GM18511 (cell line): ENCODE measurements at regions not wholly inside any gene's neighbourhood (a gene's known extent, or its start where the extent isn't known, plus 50 kb on each side); places are given as distances from the start of the nearest gene placed in this dataset.

Experiments
- ATAC-seq: cut with Tn5 transposase; IDR thresholded peaks from one replicate; pipeline ENCODE4 v1.9.1; 2021; ENCODE audit warnings: mild to moderate bottlenecking, moderate library complexity; ENCODE audit not compliant: unreplicated experiment

DNA sequence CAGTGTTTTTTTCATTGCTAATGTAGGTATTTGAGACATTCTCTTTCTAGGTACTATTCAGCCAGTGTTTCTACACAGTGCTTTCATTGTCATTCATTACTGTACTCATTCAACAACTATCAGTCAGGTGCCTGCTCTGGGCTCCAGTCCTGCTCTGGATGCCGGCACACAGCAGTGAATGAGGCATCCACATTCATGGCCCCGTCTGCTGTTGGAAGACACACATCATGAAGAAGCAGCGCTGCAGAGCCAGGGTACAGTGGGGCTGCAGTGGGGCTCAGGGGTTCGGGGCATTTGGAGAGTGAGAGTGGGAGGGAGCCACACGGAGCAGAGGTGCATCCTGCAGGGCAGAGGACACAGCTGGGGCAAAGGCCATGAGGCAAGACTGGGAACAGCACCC, 737.2 kb upstream of the RAB6C start:
- no peak for ATAC-seq

DNA sequence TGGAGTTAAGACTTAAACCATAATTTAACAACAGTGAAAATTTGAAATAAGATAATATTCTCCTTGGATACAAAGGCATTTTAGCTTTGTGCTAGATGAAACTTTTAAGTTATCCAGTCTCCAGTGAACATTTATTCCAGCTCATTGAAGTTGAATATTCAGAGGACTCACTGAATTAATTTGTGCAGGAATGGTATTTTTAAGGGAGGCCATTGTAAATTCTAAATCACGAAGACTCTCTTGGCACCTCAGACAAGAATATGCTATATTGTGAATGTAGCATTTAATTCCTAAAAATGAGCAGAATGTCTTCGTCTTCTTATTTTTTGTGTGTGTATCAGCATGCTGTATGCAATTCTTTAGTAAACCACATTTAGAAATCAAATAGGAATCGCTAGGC, 731.7 kb upstream of the RAB6C start:
- ATAC-seq: no peak

DNA sequence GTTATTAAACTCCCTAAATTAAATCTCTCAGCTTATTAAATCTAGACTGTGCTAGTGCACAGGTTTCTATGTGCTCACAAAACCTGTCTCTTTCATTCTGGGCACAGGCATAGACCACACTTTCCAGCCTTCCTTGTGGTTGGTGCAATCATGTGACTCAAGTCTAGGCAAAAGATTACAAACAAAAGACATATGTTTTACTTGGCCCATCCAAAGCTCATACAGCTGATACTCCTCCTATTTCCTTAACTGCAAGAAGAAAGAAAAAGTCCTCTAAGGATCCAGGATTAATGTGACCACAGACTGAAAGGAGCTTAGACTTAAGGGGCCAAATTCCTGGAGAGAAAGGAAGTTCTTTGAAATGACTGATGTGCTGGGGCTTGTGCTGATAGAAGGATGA, 731.3 kb upstream of the RAB6C start:
- ATAC-seq: no peak

DNA sequence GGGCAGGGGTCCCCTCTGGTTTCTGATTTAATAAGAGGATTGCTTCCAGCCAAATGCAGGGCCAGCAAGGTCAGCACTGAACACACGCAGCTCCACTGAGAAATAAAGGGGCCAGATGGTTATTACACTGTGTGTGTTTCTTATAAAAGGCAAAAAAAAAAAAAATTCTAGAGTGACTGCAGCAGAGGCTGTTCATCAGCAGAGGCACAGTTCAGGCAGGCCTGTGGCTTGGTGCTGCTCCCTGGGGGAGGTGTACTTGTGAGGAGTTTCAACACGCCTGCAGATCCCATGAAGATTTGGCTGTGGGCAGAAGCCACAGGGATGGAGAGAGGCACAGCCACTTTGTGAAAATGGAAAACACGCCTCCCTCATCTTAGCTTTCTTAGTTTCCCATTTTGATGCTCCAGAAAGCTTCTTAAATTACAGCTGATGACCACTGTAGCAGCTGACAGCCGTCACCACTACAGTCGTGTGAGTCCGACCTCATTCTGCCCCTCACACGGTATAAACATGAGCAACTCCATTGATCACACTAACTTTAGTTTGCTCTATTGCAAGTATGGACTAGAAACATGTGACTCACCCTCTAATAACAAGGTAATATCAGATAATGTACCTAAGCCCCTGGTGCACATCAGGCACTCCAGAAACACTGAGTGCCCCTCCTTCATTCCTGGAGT, 726.5 kb upstream of the RAB6C start:
- no peak for ATAC-seq

DNA sequence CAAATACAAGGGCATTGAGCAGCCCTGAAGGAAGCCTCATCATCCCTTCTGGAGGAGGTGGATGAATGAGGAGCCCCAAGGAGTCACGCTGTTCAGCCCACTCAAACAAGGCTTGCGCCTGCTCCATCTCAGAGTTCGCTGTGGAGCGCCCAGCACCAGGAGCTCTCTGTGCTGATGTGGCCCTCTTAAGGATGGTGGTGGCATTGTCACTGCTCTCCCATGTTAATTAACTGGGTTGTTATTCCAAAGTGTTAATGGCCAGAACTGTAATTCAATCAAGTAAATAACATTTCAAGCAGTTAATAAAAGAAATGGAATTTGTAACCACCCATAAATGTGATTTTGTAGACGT, 726.0 kb upstream of the RAB6C start:
- no peak for ATAC-seq

DNA sequence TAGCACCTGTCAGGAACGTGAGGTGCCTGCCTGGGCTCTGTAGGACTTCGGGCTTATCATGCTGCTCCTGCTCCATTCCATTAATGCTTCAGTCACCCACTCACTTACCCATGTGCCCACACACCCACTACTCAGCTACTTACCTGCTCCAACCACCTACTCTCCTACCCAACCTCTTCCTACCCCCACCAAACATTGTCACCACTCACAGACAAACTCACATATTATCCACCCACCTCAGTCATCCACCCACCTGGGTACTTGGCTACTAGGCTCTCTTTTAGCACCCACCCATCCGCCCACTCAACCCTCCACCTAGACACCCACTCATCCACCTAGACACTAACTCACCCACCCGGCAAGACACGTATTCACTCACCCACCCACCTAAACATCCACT, 724.7 kb upstream of the RAB6C start:
- no peak for ATAC-seq

DNA sequence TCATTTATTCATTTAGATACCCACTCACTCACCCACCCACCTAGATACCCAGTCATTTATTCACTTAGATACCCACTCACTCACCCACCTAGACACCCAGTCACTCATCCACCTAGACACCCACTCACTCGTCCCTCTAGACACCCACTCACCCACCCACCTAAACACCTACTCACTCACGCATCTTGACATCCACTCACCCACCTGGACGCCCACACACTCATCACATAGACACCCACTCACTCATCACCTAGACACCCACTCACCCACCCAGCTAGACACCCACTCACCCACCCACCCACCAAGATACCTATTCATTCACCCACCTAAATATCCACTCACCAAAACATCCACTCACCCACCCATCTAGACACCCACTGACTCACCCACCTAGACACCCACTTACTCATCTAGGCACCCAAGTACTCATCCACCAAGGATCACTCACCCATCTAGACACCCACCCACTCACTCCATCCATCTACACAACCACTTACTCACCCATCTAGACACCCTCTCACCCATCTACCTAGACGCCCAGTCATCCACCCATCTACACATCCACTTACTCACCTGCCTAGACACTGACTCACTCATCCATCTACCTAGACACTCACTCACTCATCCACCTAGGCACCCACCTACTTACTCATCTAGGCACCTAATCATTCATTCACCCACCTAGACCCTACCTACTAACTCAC, 723.7 kb upstream of the RAB6C start:
- no peak for ATAC-seq

DNA sequence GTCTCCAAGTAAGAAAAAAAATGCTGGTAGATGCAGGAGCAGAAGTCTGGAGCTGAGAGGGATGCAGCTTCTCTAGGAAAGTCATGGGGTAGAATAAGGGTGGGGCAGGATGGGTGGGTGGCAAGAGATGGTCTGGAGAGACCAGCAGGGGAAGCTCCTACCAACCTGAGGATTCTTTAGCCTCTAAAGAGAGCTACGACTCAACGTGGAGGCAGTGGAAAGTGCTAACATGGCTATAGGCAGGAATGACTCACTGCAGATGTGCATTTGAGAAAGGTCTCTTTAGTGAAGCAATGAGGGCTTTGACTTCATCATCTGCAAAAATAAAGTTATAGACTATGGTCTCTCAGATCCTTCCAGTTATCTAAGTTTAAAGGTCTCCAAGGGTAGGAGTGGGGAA, 722.8 kb upstream of the RAB6C start:
- no peak for ATAC-seq

DNA sequence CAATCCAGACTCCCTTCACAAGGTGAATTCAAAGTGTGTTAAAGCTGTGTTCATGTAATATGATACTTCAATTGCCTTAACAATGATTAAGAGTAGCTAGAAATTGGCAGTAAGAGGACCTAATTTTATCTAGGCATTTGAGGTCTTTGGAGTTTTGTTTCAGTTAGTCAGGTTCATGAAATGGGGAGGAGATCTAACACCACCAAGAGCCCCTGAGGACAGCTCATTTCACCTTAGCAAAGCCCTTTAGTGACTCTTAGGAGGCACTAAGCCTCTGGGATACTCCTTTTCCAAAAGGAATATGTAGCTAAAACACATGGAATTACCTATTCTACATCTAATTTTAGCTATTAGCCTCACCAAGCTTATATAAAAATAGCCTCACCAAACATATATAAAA, 716.5 kb upstream of the RAB6C start:
- ATAC-seq: no peak

DNA sequence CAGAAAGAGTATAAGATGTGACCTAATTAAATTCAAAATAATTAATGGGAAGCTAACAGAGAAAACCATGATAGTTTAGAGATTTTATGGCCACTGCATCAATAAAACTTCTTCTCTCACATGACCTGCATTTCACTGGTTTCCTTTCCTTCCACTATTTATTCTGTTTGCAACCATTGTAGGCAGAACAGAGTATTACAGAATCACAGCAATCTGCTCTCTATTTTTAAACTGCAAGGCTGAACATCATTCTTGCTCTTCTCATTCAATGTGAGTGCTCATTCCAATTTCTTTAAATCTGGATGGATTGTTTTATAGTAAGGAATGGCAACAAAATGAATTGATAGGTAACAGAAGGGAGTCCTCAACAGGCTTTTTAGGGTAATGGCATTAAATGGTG, 715.5 kb upstream of the RAB6C start:
- ATAC-seq: no peak

DNA sequence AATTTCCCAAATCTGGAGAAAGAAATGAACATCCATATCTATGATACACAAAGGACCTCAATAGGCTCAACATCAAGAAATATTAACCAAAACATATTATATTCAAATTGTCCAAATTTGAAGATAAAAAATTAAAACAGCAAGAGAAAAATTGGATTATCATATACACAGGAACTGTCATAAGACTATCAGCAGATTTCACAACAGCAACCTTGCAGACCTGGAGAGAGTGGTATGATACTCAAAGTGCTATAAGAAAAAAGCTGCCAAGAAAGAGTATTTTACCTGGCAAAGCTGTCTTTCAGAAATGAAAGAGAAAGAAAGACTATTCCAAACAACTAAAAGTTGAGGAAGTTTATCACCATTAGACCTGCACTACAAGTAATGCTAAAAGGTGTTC, 711.9 kb upstream of the RAB6C start:
- ATAC-seq: no peak

DNA sequence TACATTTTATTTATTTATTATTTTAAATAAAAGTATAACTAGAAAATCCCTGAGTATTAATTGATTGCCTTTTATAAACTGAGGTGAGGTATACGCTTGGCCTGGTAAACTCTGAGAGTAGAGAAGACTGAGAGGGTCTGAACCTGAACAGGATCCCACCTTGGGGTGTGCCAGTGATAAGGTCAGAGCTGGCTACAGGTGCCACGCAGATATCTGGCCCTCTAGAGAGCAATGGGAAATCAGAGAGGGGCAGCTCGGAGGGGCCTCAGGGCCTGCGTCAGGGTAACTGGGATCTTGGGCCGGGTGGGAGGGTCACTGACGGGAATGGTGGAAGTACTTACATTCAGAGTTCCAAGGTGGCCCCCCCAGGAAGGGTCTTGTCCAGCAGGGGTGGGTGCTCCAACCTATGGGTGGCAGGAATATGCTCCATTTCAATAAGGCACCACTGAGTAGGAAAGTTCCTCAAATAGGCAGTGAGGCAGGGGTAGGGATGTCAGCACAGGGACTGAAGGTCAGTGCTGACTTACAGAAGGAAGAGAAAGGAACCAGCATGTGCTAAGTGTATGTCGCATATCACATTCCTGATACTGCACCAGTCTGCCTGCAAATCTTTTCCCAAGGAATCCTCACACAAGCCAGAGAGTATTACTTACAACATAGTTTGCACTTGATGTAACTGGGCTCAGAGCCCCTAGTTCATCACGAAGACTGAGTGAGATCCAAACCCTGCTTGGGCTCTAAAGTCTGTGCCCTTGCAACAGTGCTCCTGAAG, 706.0 kb upstream of the RAB6C start:
- ATAC-seq: no peak

DNA sequence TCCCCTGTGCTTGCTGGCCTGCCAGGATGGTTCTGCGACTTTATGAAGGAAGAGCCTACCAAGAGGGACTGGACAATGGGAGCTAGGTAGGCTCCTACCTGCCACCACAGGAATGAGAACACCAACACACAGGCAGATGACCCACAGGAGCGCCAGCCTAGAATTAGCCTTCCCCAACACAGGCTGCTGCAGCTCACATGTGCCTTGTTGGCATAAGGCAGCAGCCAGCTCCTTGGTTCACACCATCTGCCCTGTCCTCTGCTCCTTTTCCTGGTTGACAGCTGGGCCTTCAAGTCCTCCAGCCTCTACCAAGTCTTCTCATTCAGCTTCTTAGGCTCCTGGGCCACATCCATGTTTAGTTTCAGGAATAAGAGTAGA, 705.4 kb upstream of the RAB6C start:
- no peak for ATAC-seq

DNA sequence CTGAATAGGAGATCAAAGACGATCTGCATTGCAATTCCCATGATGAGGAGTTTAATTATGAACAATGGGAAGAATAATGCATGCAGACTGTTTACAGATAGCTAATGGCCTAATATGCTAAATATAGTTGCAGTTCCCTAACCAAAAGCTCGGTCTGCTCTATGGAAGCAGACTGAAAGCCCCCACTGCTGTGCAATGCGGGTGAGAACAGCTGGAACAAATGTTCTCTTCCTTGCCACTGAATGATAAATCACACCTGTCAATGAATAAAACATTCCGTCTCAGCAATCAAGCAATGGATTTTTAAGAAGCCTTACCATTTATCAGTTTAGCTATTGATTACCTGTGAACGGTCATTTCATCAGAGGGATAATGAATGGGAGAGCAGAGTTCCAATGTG, 704.5 kb upstream of the RAB6C start:
- ATAC-seq: no peak

DNA sequence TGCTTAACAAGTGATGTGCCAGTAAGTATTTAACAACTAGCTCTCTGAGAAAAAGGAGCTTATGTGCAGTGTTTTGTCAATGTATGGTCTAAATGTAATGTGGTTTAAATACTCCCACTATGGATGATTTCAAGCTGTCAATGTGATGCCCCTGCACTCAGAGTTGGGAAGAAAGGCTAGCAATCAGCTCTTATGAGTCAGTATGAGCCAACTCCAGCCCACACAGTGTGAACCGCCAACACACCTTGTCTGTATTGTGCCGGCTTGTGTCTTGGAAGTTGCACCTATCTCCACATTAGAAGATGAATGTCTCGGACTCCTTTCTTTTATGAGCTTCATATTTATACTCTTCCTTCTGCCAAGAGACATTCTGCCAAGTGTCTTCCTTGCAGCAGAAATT, 703.8 kb upstream of the RAB6C start:
- ATAC-seq: no peak

DNA sequence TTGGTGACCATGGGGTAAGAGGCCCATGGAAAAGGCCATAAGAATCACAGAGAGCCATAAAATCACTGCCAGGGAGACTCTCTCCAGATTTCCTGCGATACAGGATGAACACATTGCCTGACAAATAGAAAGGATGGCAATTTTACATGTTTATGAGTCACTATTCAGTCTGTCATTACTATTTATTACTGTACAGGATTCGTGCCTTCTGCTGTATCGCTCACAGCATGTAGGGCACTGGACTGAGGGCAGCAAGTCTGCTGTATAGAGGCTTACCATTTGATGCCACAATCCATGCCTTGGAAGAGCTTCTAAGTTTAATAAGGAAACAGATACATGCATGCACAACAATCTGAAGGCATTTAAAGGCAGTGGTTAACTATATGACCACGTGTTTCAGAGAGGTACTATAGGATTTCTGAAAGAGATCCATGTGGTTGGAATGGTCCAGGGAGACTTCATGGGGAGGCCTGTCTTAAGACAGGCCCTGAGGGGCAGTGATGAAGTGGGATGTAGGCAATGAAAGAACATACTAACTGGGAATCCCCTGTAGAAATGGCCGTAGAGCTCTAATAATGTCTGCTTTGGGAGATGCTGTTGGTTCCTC, 702.4 kb upstream of the RAB6C start:
- no peak for ATAC-seq

DNA sequence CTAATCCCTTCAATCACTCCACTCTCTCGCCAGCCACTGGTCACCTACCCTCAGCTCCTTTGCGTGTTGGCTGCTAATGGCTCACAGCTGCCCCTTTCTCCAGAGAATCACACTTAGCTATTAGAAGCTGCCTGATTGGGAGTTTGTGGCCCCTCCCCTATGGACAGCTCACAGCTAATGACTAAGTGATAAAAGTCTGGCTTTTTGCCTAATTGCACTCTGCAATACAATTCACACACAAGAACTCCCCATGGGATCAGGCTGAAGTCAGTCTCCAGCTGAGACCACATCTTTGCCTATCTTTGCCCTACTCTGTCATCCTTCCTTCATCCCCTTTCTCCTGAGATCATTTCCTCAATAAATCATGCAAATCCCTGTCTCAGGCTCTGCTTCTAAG, 701.9 kb upstream of the RAB6C start:
- ATAC-seq: no peak

DNA sequence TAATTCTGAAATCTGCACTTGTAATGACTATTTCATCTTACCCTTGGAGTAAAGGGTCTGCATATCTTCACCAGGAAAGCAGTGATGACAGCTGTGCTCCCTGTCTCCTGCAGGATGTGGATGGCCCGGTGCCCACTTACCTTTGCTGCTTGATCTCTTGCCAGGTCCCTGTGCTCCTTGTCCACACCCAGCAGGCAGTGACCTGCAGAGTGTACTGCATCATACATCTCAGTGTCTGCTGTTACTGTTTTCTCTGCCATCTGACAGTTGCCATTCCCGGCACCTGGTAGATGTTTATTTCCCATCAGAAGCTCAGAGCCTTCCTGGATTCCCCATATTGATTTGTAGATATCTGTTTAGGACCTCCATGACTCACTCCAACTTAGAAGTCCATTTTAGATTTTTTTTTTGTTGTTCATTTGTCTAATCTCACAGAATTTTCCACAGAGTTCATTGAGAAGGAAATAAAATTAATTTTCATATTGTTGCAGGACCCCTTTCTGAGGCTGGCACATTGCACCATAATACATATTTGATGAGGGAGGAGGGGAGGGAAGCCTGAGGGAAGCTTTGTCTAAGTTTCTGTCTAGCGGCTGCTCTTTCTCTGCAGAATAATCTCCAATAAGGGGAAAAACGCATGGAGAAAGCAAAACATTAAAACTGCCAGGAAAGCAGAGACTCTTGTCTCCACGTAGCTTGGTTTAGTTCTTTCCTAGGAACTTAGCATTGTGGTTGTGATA, 697.5 kb upstream of the RAB6C start:
- no peak for ATAC-seq

DNA sequence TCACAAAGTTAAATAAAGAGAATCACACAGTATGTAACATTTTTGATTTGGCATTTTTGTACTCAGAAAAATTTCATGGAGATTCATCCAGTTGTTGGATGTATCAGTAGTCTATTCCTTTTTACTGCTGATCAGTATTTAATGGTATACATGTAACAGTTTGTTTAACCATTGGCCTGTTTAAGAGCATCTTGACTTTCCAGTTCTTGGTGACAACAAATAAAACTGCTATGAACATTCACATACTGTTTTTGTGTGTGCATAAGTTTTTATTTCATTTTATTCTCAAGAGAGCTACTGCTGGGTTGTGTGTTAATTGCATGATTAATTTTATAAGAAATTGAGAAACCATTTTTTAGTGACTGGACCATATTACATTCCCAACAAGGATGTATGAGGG, 694.5 kb upstream of the RAB6C start:
- ATAC-seq: no peak

DNA sequence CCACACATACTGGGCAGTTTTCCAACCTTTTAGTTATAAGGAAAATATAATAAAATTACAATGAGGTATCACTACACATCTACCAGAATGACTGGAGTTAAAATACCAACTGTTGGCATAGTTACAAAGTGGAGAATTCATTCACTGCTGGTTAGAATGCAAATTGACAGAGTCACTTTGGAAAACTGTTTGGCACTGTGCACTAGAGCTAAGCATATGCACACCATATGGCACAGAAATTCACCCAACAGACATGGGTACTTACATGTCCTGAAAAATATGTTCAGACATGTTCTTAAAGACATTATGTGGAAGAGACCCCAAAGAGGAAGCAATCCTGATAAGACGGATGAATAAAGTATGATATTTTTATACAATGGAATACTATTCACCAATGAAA, 686.1 kb upstream of the RAB6C start:
- no peak for ATAC-seq

DNA sequence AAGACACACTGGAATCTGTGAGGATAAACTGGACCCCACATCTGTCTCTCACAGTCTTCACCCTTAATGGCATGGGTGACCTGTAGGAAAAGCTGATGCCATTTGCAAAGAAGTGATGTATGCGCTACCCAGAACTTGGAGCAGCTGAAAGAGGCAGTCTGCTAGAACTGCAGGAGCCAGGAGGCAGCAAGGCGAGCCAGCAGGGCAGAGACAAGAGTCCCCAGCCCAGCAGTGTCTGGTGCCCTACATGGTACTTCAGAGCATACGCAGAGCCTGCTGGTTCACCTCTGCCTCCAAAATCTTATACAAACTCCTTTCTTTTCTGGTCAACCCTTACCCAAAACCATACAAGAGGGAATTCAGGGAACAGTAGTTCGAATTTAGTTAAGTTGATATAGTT, 683.1 kb upstream of the RAB6C start:
- no peak for ATAC-seq
